Esophagus squamous epithelium (tissue), 4 donors: ENCODE measurements at regions not wholly inside any gene's neighbourhood (a gene's known extent, or its start where the extent isn't known, plus 50 kb on each side); places are given as distances from the start of the nearest gene placed in this dataset.

Source experiments
- POLR2A ChIP-seq, 4 donors: fragments of 450-650 bp; IDR thresholded peaks; one replicate each; pipeline ENCODE4 v1.6.1; 2017; ENCODE audit warnings: antibody characterized with exemption in 4 of 4, mild to moderate bottlenecking in 4 of 4, moderate library complexity in 3 of 4
- TF ChIP-seq, protein P1 (sequence below), 6 experiments: fragments of 450-650 bp in 4 of 6; fragments of 200-600 bp in 2 of 6; sonication (generic) in 2 of 6; IDR thresholded peaks; one replicate each; pipeline ENCODE4 v1.5.1; 2016 to 2019; ENCODE audit warnings: antibody characterized with exemption in 6 of 6, mild to moderate bottlenecking in 4 of 6, moderate library complexity in 4 of 6

DNA sequence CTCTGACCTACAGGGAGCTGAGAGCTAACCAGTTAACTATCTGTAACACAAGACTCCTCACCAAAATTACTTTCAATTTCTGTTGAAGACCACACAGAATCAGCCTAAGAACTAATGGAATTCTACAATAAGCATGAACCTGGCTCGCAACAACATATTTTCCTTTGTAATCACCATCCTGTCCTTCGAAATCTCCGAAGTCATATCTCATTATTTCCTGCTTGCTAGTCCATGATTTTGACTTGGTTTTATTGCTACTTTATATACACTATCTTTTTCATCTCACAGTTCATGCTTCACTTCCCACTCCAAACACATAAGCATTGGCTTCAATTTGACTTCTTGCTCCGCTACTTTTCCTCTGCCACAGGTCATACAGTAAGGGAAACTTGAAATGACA lies 405.8 kb upstream of the FKBP1C start:
- TF ChIP-seq, protein P1, sequence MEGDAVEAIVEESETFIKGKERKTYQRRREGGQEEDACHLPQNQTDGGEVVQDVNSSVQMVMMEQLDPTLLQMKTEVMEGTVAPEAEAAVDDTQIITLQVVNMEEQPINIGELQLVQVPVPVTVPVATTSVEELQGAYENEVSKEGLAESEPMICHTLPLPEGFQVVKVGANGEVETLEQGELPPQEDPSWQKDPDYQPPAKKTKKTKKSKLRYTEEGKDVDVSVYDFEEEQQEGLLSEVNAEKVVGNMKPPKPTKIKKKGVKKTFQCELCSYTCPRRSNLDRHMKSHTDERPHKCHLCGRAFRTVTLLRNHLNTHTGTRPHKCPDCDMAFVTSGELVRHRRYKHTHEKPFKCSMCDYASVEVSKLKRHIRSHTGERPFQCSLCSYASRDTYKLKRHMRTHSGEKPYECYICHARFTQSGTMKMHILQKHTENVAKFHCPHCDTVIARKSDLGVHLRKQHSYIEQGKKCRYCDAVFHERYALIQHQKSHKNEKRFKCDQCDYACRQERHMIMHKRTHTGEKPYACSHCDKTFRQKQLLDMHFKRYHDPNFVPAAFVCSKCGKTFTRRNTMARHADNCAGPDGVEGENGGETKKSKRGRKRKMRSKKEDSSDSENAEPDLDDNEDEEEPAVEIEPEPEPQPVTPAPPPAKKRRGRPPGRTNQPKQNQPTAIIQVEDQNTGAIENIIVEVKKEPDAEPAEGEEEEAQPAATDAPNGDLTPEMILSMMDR (IDR thresholded peaks at IDR 0.05): no peak
- TF ChIP-seq POLR2A (IDR thresholded peaks at IDR 0.05): no peak
